ENCODE measurements at regions not wholly inside any gene's neighbourhood (a gene's known extent, or its start where the extent isn't known, plus 50 kb on each side); places are given as distances from the start of the nearest gene placed in this dataset.

DNA sequence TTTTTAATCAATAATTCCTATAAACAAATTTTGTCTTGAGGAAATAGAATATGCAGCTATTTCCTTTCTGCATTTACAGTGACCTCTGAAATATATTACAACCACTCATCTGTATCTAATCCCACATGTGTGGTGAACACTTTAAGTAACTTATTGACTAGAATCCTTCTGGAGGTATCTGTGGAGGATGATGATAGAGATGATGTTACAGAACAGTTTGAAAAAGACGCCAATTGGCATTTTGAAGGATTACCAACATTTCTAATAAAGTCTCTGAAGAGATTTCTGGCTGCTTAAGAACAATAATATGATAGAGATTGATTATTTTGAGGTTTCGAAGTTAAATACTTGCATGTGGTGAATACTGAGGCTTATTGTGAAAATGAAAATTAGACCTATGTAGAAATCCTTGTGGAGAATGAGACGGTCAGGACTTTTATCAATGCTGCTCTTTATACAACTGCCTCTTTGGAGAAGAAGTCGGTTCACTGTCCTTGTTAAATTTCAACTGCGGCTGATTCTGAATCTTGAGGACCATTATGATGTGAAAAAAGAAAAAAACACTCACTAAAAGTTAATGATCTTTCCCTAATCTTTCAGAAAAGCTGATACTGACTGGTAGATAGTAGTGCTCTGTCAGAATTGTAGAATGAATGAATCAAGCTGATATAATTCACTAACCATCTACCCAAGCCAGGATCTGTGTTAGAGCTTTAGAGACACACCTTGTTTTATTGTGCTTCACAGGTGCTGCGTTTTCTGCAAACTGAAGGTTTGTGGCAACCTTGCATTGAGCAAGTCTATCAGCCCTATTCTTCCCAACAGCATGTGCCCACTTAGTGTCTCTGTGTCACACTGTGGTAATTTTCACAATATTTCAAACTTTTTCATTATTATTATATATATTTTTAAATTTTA lies 204.7 kb downstream of the SPRY1 start:
- TF ChIP-seq POLR2AphosphoS5 (IDR thresholded peaks at IDR 0.05) (no peak), POLR2A (IDR thresholded peaks at IDR 0.05) (no peak), CTCF (IDR thresholded peaks at IDR 0.05) (no peak), EP300 (IDR thresholded peaks at IDR 0.05) (no peak)

Measured in upper lobe of left lung (tissue), 4 donors.